HG02981 (cell line): ENCODE measurements at regions not wholly inside any gene's neighbourhood (a gene's known extent, or its start where the extent isn't known, plus 50 kb on each side); places are given as distances from the start of the nearest gene placed in this dataset.

Source experiments
- ATAC-seq: cut with Tn5 transposase; IDR thresholded peaks from one replicate; pipeline ENCODE4 v1.9.1; 2021; ENCODE audit warnings: mild to moderate bottlenecking, moderate library complexity; ENCODE audit not compliant: unreplicated experiment

DNA sequence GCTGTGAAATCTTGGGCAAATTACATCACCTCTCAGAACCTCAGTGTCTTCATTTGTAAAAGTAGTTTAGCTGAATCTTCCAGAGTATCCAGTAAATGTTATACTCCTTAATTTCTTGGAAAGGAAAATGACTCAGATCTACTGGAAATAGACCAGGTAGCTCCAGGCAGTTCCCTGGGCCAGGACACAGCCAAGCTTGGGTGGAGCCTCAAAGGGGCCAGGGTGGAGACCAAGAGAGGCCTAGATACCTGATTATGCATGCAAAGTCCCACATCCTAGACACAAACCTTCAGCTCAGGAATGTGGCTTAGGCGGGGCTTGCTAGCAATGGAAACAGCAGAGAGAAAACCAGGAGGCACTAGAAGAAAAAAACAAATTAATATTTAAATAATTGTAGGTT lies 272.8 kb downstream of the MAFB start:
- ATAC-seq: no peak

DNA sequence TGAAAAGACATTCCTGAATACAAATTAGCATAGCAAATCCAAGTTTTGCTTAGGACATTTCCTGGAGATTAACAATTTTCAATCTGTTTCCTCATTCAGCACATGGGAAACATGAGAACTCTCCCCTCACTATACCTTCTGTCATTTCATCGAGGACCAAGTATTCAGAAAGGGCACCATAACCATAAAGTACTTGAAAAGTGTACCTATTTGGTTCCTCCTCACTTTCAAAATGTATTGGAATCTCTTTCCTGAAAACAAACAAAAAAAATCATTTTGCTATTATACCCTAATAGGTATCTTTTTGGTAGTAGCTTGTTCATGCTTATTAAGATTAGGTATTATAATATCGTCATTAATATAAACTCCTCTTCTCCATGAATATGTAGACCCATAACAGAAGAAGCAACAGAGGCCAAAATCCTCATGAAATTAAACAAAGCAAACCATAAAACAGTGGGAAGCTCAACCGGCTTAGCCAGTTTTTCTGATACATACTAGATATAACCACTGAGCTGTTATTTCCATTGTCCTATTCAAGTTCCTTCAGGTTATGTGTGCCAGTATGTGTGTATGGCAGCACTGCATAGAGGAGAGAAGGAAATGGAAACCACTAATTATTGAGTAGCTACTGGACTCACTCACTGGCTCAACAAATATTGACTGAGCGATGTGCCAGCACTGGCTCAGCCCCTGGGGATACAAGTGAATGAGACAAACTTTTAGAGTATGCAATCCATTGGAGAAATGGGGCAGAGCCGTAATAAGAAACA lies 274.0 kb downstream of the MAFB start:
- no peak for ATAC-seq

DNA sequence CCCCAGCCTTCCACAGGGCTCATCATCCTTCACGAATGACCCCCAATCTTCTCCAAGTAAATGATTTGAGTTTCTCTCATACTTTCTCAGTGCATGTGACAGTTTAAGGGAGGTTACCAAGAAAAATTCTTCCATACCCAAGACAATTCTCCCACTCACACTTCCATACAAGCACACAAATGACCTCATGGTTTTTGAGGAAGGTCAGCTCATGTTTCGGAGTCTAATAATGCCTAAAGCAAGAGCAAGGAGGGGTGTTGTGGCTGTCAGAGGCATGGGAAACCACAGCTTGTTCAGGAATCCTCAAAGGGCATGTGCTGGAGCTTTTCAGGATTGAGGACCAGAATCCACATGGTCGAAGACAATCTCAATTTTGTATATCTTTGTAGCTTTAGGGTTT lies 279.0 kb downstream of the MAFB start:
- ATAC-seq: no peak

DNA sequence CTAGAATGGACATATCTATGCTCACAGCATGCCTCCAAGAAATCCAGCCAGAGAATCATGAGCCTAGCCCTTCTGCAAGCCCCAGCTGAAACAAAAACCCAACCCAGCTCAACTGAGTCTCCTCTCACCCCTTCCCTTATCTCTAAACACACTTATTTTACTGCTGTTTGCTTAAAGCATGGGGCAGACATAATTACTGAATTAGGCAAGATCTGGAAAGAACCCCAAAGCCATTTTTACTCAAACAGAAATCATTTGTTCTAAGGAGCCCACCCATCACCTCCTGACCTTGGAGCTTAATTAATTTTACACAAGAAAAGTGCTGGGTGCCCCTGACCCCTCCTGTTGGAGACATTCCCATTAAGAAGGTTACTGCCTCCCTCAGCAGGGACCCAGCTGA lies 291.6 kb downstream of the MAFB start:
- no peak for ATAC-seq

DNA sequence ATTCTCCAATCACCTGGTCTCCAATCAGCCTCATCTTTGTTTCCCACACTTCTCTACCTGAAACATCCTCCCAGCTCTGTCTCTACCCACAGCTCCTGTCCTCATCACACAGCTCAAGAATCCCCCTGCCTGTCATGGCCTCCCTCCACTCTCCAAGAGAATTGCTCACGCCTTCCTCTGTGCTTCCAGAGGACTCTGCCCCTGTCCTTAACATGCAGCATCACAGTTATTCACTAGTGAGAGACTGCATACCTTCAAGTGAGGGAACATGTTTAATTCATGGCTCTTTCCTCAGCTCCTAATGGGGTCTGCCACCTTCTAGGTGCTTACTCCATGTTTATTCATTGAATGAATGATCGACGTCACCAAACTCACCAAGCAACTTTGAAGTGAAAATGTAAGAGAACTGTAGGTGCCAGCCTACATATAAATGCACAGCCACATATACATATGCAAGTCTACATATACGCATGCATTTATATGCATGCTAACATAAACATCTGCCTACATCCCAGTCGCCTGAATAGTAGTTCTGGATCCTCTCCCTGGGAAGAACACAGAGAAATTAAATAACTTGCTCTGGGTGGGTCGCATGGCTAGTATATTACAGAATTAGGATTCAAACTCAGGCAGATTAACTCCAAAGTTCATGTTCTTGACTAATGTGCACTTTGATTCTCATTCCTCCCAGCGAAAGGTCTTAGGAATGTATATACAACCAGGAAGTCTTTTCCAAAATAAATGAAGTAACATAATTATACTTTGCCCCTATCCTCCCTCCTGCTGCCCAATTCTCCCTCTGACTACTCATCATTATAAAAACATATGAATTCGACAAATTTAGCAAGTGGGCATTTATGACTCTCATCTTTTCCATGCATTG lies 295.6 kb downstream of the MAFB start:
- no peak for ATAC-seq

DNA sequence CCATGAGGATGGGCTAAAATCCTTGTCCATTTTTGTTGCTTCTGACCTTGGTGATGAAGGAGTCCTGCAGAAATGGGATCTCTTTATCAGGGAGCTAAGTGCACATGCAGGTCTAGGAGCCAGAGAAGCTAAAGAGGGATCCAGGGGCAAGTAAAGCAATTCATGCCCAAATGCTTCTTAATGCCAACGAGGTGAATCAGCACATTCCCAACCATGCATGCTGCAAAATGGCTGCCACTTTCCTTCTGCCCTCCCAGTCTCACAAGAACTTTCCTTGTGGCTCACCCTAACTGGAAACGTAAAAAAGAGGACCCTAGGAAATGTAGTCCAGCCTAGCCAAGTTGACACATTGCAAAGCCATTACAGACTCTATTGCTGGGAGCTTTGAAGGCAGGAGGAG lies 298.4 kb downstream of the MAFB start:
- ATAC-seq: no peak

DNA sequence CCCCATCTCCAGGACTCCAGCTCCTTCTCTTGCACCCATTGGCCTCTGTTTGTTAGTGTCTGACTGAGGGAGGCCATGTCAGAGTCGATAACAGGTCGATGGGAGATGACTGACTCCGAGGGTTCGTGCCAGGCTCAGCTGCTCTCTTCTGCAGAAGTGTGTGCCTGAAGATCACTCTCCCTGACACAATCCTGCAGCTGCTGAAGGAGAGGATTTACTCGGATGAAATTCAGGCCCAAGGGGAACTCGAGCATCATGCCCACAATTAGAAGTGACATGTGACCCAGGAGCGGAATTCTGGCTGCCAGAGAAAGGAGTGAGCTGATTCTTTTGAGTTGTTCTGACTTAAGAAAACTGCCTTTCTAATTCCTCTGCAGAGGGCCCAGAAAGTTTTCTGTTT lies 318.2 kb downstream of the MAFB start:
- ATAC-seq: no peak

DNA sequence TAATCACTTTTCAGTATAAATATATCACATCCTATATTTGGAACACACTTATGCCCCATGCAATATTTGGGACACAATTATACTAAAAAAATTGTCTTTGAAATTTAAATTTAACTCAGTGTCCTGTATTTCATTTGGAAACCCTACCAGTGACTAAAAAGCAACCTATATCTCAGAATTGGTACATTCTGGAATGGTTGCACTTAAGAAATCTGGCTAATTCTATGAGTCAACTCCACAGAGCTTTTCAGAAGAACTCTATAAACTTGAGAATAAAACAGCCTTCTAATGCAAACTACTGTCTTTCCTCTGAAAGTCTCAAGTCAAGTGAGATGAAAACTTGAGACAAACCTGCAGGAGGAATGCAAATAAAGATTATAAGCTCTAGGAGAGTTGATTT lies 320.2 kb downstream of the MAFB start:
- ATAC-seq: no peak

DNA sequence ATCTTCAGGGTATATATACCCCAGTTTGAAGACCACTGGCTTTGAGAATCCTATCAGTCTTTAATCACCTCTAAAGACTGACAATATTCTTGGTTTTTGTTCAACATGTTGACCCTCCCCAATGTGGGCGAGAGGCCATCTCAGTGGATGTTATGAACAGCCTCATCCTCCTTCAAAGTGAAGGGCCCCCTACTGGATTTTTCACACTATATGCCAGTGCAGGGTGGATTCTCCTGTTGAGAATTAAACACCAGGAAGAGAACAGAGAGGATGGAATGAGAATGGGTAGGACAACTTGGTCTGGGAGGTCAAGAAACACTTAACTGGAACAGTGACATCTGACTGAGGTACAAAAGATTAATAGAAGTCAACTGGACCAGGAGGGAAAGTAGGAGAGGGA lies 327.1 kb downstream of the MAFB start:
- ATAC-seq: no peak

DNA sequence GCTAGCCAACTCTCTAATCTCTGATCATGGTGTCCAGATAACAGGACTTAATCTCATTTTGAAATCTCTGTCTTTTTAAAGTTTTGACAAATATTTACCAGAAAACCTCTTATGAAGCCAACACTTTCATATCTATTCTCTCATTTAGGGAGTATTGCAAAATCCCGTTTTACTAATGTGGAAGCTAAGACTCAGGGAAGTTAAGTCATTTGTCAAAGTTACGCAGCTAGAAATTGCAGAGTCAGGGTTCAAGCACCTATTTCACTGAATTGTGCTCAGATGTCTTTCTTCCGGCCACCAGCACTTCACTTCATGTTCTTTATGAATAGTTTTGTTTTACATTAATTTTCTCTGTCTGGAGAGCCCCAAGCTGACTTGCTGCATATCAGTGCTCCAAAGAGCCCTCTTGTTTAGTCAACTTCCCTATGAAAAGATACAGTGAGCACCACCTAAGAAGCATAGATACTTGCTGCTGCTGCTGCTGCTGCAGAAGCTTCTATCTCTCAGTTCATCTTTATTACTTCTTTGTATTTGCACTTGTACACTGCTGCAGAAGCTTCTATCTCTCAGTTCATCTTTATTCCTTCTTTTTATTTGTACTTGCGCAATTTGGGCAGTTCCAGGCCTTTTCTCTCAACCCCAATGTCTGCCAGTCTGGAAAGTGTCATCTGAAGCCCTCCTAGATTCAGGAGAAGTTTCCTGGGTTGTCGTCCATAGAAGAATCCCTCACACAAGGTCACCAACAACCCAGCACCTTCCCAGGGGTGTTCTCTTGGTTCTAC lies 329.7 kb downstream of the MAFB start:
- no peak for ATAC-seq

DNA sequence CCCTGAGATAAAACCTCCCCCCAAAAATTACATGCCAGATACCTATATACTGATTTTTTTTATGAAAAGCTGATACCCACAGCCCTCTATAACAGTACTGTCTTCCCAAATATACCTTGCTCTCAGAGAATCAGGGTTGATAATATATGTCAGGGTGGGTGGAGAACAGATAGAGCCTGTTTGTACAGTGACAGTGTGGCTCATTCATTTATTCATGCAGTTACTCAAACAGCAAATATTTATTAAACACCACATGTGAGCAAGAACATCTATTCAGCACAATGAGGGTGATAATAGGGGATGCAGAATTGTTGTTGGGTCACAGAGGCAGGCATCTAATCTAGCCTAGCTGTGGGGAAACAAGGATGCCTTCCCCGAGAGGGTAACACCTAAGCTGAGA lies 334.2 kb downstream of the MAFB start:
- ATAC-seq: no peak

DNA sequence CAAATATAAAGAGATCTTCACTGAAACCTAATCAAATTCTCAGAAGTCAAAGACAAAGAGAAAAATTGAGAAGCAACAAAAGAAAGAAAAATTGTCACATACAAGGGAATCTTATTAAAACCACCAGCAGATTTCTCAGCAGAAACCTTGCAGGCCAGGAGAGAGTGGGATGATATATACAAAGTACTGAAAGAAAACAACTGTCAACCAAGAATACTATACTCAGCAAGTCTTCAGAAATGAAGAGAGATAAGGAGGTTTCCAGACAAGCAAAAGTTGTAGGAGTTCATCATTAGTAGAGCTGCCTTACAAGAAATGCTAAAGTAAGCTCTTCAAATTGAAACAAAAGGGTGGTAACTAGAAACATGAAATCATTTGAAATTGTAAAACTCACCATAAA lies 345.6 kb downstream of the MAFB start:
- ATAC-seq: no peak

DNA sequence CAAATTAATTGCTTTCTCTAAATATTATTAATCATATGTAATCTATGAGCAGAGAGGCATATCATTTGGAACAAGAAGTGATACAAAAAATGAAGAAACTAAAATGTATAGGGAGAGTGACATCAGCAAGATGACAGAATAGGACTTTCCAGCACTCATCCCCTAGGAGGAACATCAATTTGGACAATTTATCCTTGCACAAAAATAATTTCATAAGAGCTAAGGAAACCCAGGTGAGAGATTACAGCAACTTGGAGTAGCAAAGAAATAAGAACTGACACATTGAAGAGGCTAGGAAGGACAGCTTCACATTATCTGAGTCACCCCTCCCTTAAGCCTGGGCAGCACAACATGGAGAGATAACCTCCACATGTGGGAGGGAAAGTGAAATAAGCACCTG lies 347.5 kb downstream of the MAFB start:
- no peak for ATAC-seq

DNA sequence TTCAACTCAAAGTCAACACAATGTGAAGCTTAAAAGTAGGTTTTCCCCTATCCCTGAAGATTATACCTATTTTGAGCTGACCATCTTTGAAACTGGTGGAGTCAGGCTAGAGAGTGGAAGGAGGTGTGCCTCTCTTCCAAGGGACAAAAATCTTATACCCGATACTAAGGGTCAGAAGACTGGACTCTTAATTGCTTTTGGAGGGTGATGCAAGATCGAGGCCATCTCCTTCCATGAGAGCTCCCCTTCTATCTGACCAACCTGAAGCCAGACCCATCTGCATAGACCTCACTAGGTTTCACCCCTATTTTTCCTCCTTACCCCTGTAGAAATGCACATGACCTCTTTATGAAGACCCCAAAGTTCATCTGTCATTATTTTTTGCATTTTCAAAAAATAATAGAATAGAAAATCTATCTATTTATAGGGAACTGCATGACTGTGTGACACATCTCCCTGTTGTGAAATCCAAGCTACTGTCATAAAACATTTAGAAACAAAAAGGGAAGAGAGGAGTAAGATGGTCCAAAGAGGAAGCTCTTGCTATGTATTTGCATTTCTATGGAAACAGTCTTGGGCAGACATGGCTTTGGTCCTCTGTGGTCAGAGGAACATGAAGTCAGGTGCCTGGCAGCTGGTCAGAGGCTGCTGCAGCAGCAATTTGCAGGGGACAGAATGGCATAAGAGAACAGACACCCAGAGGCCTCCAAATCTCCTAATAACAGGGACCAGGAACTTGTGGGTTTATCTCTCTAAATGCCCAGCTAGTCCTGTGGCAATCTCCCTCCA lies 349.2 kb downstream of the MAFB start:
- ATAC-seq: no peak

DNA sequence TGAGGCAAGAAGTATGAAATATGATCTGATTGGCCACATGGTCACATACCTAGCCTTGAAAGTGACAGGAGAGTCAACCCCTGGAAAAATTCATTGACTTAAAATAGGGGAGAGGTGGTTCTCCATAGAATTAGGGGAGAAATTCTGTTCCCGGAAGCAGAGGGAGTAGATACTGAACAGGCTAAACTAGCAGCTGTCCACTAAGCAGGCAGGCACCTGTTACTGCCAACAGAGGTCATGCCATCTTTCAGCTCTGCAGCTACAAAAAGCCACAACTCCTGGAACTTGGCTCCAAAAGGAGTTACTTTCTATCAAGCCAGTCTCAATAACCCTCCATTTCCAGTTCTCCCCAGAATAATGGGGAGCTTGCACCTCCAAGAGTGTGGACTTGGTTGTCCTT lies 352.5 kb downstream of the MAFB start:
- no peak for ATAC-seq

DNA sequence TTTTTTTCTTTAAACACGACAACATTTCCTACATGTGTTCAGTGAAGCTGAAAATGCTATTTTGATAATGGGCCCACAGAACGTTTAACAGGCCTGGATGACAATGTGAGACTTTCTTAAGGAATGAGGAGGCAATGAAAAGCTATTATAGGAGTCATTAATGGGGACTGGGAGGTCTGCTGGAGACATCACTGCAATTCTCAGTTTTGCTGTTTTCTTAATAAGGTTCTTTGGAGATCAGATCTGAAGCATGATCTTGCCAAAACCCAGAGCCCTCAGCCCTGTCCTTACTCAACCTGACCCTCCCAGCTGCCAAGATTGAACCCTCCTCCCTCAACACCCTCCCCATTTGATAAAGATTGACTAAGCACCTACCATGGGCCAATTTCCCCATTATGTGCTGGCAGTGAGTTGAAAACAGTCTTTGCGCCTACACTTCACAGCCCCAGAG lies 353.1 kb downstream of the MAFB start:
- ATAC-seq: no peak

DNA sequence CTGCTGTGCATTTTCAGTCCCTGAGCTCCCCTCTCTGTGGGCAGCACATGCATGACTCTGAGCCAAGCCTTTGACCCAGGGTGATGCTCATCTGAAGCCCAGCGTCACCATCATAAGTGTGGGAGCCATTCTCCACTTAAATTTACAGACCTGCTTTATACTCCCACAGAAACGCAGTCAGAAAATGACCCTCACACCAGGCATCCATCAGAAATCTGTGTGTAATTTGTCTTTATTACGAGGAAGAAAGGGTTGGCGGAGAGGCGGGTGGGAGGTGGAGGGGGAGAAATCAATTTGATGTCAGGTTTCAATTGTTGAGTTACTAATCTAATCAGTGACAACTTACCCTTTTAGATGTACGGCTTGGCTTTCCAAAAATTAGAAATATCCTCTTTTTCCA lies 353.6 kb downstream of the MAFB start:
- ATAC-seq: no peak

DNA sequence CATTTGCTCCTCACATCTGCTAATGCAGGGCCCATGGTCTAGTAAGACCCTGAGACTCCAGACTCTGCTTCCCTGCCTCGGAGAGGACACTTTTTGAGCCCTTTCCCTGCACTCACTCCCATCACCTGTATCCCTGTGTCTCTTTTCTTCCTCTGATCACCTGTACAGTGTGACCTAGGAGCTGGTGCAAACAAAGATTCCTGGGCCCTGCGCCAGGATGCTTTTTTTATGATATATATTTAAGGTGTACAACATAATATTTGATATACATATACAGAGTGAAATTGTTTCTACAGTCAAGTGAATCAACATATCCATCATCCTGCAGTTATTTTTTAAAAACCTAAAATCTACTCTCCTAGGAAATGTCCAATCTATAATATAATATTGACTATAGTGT lies 355.4 kb downstream of the MAFB start:
- ATAC-seq: no peak

DNA sequence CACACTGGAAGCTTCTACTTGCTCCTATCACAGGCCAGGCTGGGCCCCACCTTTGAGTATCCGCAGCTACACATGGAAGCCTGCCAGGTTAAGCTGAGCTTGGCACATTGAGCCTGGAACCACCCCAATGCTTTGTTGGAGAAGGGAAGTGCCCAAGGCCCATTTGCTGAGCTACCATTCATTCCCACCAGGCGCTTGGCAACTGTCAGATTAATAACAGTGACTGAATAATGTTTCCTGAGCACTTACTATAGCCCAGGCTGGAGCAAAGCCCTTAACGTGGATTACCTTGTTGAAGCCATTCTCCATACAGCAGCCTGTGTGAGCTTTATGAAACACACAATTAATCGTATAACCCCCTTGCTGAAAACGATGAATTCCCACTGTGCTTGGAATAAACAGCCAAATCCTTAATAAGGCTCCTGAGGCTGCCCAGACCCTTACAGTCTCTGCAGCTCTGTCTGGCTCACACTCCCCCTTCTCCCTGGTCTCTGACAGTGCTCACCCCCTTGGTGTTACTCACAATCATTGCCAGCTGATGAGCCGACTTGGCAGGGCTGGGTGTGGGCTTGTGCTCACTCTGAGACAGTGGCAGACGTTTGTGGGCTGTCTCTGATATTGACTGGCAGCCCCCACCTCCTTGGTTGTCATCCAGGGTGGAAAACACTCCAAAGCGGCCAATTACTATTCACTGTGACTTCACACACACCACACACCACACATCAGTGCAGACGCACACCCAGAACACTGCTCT lies 357.1 kb downstream of the MAFB start:
- no peak for ATAC-seq

DNA sequence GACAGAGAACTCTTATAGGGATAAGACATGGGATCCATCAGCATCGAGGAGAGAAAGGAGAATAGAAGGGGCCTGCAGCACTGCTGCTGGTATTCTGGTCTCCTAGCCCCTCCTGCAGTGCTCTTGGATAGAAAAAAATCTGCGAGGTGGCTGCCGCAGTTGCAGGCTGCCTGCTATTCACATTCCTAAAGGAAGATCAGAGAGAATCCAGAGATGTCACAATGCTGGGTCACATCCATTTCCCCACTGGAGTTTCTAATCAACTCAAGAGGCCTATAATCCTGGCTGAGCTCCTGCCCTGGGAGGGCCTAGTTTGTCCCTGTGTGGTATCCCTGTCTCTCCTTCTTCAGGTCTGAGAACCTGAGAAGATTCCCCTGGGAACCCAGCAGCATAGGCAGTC lies 357.8 kb downstream of the MAFB start:
- no peak for ATAC-seq
